ENCODE measurements at regions not wholly inside any gene's neighbourhood (a gene's known extent, or its start where the extent isn't known, plus 50 kb on each side); places are given as distances from the start of the nearest gene placed in this dataset.
"Not testable (repeated sequence)": the region's sequence is repeated elsewhere in the genome, so short reads cannot be mapped to it uniquely, and the experiment has no call there.

DNA sequence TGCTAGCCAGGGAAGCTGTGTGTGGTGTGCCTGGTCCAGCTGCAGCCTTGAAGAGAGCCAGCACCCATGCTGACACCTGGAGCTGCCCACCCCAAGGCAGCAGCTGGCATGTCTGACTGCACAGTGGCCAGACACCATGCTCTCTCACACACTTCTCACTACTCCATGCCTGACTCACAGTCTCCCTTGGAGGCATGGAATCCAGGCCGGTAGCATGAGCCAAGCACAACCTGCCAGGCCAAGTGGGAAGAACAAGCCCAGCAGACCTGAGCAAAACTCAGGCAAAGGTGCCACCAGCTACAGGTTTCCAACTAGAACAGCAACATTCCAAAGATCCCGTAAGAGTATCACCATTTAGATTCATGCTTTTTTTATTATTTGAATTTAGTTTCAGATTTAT lies 625.3 kb upstream of the LRRTM4 start:
- no peaks in the 10 kb centered on the region for H3K36me3 Mint-ChIP-seq
- POLR2A ChIA-PET = no interaction called here
- no peak for DNase-seq

DNA sequence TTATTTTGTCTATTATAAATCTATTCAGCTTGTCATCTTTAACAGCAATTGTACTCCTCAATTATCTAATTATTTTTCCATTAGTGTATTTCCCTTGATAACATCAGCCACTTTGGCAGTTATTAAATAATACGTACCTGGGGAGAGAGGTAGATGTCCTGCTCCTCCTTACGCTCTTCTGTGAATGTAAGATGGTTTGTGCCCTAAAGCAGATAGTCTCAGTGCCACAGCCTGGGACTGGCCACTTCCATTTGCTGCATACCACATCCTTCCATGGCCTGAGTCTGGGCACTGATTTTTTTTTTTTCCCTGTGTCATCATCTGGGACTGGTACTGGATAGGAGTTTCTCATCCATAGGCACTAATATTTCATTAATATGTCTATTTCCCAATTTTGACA lies 632.4 kb upstream of the LRRTM4 start:
- POLR2A ChIA-PET = no interaction called here
- no peaks in the 10 kb centered on the region for H3K36me3 ChIP-seq (ENCODE audit: insufficient read depth, low read length)
- Mint-ChIP-seq H3K27me3 (no peaks in the 10 kb centered on the region), H3K36me3 (no peaks in the 10 kb centered on the region), H3K4me3 (no peak overlapping the region), H3K4me1 (no peaks in the 10 kb centered on the region), H3K27ac (no peak overlapping the region), H3K9me3 (peaks cover 10 to 24% (median 17%) of the 10 kb centered on the region in 5 donors)
- no peak overlapping the region for H3K27ac ChIP-seq (ENCODE audit: low read depth, low read length)
- no peak overlapping the region for H3K4me3 ChIP-seq (ENCODE audit: low read length)
- DNase-seq = no peak
- CTCF ChIA-PET = no interaction called here
- H3K27me3 ChIP-seq (ENCODE audit: insufficient read depth, low read length, poor library complexity, severe bottlenecking) = no peaks in the 10 kb centered on the region
- H3K4me1 ChIP-seq (ENCODE audit: insufficient read depth, low read length) = no peaks in the 10 kb centered on the region
- H3K9me3 ChIP-seq (ENCODE audit: low read length) = no peaks in the 10 kb centered on the region

More for the DNA sequence above, 625.3 kb upstream of the LRRTM4 start:
- Histone ChIP-seq H3K4me1 (ENCODE audit: insufficient read depth, low read length) (no peaks in the 10 kb centered on the region), H3K9me3 (ENCODE audit: low read length) (no peaks in the 10 kb centered on the region), H3K4me3 (ENCODE audit: low read length) (no peak overlapping the region), H3K27me3 (ENCODE audit: insufficient read depth, low read length, poor library complexity, severe bottlenecking) (no peaks in the 10 kb centered on the region), H3K27ac (ENCODE audit: low read depth, low read length) (no peak overlapping the region), H3K36me3 (ENCODE audit: insufficient read depth, low read length) (no peaks in the 10 kb centered on the region)
- CTCF ChIA-PET = no interaction called here
- Mint-ChIP-seq H3K9me3 (peaks cover 0 to 23% (median 5%) of the 10 kb centered on the region in 5 donors), H3K27me3 (no peaks in the 10 kb centered on the region), H3K4me3 (no peak overlapping the region), H3K27ac (no peak overlapping the region), H3K4me1 (no peaks in the 10 kb centered on the region)

DNA sequence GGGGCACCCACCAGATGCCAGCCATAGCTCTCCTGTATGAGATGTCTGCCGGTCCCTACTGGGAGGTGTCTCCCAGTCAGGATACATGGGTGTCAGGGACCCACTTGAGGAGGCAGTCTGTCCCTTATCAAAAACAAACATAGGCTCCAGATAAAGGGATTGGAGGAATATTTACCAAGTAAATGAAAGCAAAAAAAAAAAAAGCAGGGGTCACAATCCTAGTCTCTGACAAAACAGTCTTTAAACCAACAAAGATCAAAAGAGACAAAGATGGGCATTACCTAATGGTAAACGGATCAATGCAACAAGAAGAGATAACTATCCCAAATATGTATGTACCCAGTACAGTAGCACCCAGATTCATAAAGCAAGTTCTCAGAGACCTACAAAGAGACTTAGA lies 640.0 kb upstream of the LRRTM4 start:
- Histone ChIP-seq H3K27me3 (ENCODE audit: insufficient read depth, low read length, poor library complexity, severe bottlenecking) (no peaks in the 10 kb centered on the region), H3K27ac (ENCODE audit: low read depth, low read length) (no peak overlapping the region), H3K4me1 (ENCODE audit: insufficient read depth, low read length) (no peaks in the 10 kb centered on the region), H3K4me3 (ENCODE audit: low read length) (no peak overlapping the region), H3K36me3 (ENCODE audit: insufficient read depth, low read length) (no peaks in the 10 kb centered on the region), H3K9me3 (ENCODE audit: low read length) (no peaks in the 10 kb centered on the region)
- no peaks in the 10 kb centered on the region for H3K4me1 Mint-ChIP-seq
- DNase-seq = no peak
- H3K36me3 Mint-ChIP-seq = no peaks in the 10 kb centered on the region
- H3K4me3 Mint-ChIP-seq = no peak overlapping the region
- no peaks in the 10 kb centered on the region for H3K27me3 Mint-ChIP-seq
- peaks cover 8 to 49% (median 29%) of the 10 kb centered on the region in 5 donors for H3K9me3 Mint-ChIP-seq
- ChIA-PET POLR2A (no interaction called here), CTCF (no interaction called here)
- no peak overlapping the region for H3K27ac Mint-ChIP-seq

DNA sequence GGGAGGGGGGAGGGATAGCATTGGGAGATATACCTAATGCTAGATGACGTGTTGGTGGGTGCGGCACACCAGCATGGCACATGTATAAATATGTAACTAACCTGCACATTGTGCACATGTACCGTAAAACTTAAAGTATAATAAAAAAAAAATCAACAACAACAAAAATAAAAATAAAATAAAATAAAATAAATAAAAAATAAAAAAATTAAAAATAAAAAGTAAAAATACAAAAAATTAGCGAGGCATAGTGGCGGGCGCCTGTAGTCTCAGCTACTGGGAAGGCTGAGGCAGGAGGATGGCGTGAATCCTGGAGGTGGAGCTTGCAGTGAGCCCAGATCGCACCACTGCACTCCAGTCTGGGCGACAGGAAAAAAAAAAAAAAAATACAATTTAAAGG lies 650.0 kb upstream of the LRRTM4 start:
- CTCF ChIA-PET; H3K27me3 ChIP-seq (ENCODE audit: insufficient read depth, low read length, poor library complexity, severe bottlenecking); H3K27me3 Mint-ChIP-seq; H3K4me1 ChIP-seq (ENCODE audit: insufficient read depth, low read length); H3K36me3 Mint-ChIP-seq; H3K27ac ChIP-seq (ENCODE audit: low read depth, low read length); H3K4me3 Mint-ChIP-seq; H3K36me3 ChIP-seq (ENCODE audit: insufficient read depth, low read length); DNase-seq; POLR2A ChIA-PET; H3K4me1 Mint-ChIP-seq; H3K27ac Mint-ChIP-seq; H3K4me3 ChIP-seq (ENCODE audit: low read length); H3K9me3 ChIP-seq (ENCODE audit: low read length): not testable (repeated sequence)
- H3K9me3 Mint-ChIP-seq = peaks cover 7 to 31% (median 12%) of the 10 kb centered on the region in 5 donors

DNA sequence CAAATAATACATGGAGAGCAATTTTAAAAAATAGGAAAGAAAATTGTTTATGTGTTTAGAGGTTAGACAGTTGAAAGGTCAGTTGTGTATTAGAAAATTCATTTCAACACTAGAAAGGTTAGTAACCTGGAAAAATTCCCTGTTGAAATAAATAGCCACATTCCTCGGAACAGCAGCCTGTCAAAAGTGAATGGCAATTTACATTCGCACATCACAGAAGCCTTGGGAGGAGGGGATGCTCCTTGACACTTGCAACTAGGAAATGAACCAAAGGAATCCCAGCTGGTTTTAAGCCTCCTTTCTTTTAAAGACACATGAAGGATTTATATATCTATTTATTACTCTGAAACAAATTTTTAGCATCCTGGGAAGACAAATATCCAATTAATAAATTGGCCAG lies 653.5 kb upstream of the LRRTM4 start:
- H3K27ac ChIP-seq (ENCODE audit: low read depth, low read length) = no peak overlapping the region
- no peak for DNase-seq
- no peaks in the 10 kb centered on the region for H3K4me1 Mint-ChIP-seq
- H3K9me3 Mint-ChIP-seq = peaks cover 0 to 33% (median 6%) of the 10 kb centered on the region in 5 donors
- ChIA-PET CTCF (no interaction called here), POLR2A (no interaction called here)
- no peaks in the 10 kb centered on the region for H3K27me3 ChIP-seq (ENCODE audit: insufficient read depth, low read length, poor library complexity, severe bottlenecking)
- H3K4me3 Mint-ChIP-seq = no peak overlapping the region
- no peak overlapping the region for H3K4me3 ChIP-seq (ENCODE audit: low read length)
- H3K36me3 ChIP-seq (ENCODE audit: insufficient read depth, low read length) = no peaks in the 10 kb centered on the region
- no peaks in the 10 kb centered on the region for H3K9me3 ChIP-seq (ENCODE audit: low read length)
- H3K36me3 Mint-ChIP-seq = no peaks in the 10 kb centered on the region
- no peaks in the 10 kb centered on the region for H3K27me3 Mint-ChIP-seq
- no peak overlapping the region for H3K27ac Mint-ChIP-seq
- H3K4me1 ChIP-seq (ENCODE audit: insufficient read depth, low read length) = no peaks in the 10 kb centered on the region

DNA sequence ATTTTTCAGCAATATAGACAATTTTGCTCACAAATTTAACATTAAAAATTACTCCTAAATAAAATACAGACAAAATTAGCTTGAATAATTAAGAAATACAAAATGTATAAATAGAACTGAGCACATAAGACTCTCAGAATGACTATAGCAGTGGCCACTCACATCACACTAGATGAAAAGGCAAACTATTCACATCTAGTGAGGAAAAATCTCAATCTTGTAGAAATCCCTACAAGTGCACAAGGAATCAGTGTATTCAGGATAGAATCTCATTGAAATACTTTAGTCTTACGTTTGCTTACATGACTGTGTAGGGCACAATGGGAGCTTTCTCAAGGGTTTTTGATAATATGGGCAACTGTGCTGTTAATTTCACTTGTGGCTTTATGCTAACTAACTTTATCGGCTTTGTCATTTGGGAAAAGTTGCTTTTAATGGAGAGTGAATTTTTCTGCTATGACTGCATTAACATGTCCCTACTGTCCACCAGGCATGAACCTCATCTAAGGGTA lies 678.9 kb upstream of the LRRTM4 start:
- CTCF ChIA-PET = no interaction called here
- H3K4me1 Mint-ChIP-seq = no peaks in the 10 kb centered on the region
- no peaks in the 10 kb centered on the region for H3K36me3 Mint-ChIP-seq
- H3K27ac Mint-ChIP-seq = no peak overlapping the region
- H3K9me3 Mint-ChIP-seq = peaks cover 10 to 43% (median 14%) of the 10 kb centered on the region in 5 donors
- no peak for DNase-seq
- Histone ChIP-seq H3K4me3 (ENCODE audit: low read length) (no peak overlapping the region), H3K27ac (ENCODE audit: low read depth, low read length) (no peak overlapping the region), H3K4me1 (ENCODE audit: insufficient read depth, low read length) (no peaks in the 10 kb centered on the region), H3K9me3 (ENCODE audit: low read length) (peaks cover 9% of the 10 kb centered on the region), H3K36me3 (ENCODE audit: insufficient read depth, low read length) (no peaks in the 10 kb centered on the region), H3K27me3 (ENCODE audit: insufficient read depth, low read length, poor library complexity, severe bottlenecking) (no peaks in the 10 kb centered on the region)
- no peak overlapping the region for H3K4me3 Mint-ChIP-seq
- no peaks in the 10 kb centered on the region for H3K27me3 Mint-ChIP-seq
- POLR2A ChIA-PET = no interaction called here

DNA sequence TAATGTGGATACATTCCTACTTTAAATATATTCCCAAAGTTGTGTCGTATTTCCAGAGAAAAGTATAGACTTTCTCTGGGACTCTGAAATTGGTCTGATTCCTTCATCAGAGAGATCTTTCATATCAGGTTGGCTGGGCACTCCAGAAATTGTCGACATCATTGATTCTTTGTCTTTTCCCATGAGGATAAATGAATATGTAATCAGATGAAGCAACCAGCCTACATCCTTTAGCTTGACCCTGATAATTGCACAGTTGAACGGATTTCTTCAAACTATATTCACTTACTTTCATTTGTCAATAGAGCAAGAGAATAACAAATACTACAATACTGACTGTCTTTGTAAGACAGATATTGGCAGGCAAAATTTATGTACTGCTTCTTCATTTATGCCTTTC lies 680.2 kb upstream of the LRRTM4 start:
- Histone ChIP-seq H3K9me3 (ENCODE audit: low read length) (peaks cover 9% of the 10 kb centered on the region), H3K27ac (ENCODE audit: low read depth, low read length) (no peak overlapping the region), H3K27me3 (ENCODE audit: insufficient read depth, low read length, poor library complexity, severe bottlenecking) (no peaks in the 10 kb centered on the region), H3K4me1 (ENCODE audit: insufficient read depth, low read length) (no peaks in the 10 kb centered on the region), H3K36me3 (ENCODE audit: insufficient read depth, low read length) (no peaks in the 10 kb centered on the region), H3K4me3 (ENCODE audit: low read length) (no peak overlapping the region)
- Mint-ChIP-seq H3K27me3 (no peaks in the 10 kb centered on the region), H3K36me3 (no peaks in the 10 kb centered on the region), H3K4me3 (no peak overlapping the region), H3K27ac (no peak overlapping the region), H3K9me3 (peaks cover 10 to 39% (median 17%) of the 10 kb centered on the region in 5 donors), H3K4me1 (no peaks in the 10 kb centered on the region)
- CTCF ChIA-PET = no interaction called here
- POLR2A ChIA-PET = no interaction called here
- DNase-seq = no peak

DNA sequence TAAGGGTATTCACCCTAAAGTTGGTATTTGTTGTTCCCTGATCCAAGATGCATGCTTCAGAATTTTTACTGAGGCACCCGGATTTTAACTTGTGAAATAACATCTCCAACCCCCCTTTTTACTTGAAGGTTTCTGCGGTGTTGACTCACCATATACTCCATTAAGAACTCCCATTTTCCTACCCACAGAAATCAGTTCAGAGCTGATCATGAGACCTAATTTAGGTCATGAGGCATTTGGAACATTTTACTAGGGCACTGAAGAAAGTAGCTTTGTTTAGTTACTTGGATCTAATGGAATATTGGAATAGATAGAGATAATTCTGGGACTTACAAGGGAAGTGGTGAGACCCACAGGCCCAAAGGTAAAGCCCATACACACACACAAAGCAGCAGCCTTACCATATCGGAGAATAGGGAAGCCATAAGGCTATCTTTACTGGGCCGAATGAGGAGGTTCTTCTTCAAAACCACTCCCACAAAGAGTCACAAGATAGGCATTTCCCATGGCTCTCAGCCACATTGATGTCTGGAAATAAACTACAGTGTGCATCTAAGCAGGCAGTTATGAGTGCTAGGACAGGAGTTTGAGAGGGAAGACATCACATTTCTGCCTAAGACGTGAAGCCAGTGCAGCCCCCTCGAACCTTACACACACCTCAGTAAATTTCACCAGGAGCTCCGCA lies 681.0 kb upstream of the LRRTM4 start:
- ChIA-PET POLR2A (no interaction called here), CTCF (interaction anchor here (1.1 kb wide), 1 partner anchor 23 kb away, joined by 3 read pairs; no protein-coding TSS in a partner anchor)
- no peak overlapping the region for H3K4me3 Mint-ChIP-seq
- H3K4me1 Mint-ChIP-seq = no peaks in the 10 kb centered on the region
- no peak for DNase-seq
- no peaks in the 10 kb centered on the region for H3K27me3 Mint-ChIP-seq
- no peak overlapping the region for H3K27ac Mint-ChIP-seq
- Histone ChIP-seq H3K27me3 (ENCODE audit: insufficient read depth, low read length, poor library complexity, severe bottlenecking) (no peaks in the 10 kb centered on the region), H3K27ac (ENCODE audit: low read depth, low read length) (no peak overlapping the region), H3K9me3 (ENCODE audit: low read length) (peaks cover 9% of the 10 kb centered on the region), H3K4me1 (ENCODE audit: insufficient read depth, low read length) (no peaks in the 10 kb centered on the region), H3K36me3 (ENCODE audit: insufficient read depth, low read length) (no peaks in the 10 kb centered on the region), H3K4me3 (ENCODE audit: low read length) (no peak overlapping the region)
- no peaks in the 10 kb centered on the region for H3K36me3 Mint-ChIP-seq
- H3K9me3 Mint-ChIP-seq = peaks cover 9 to 46% (median 15%) of the 10 kb centered on the region in 5 donors
